PC-3 (cell line): ENCODE measurements at regions not wholly inside any gene's neighbourhood (a gene's known extent, or its start where the extent isn't known, plus 50 kb on each side); places are given as distances from the start of the nearest gene placed in this dataset.

Experiments
- EZH2 ChIP-seq: fragments of 300-600 bp; sonication (generic); IDR thresholded peaks from one replicate; pipeline ENCODE4 v1.6.1; 2017; ENCODE audit warnings: antibody characterized with exemption, mild to moderate bottlenecking, low read length; ENCODE audit not compliant: unreplicated experiment
- EZH2phosphoT487 ChIP-seq: fragments of 300-600 bp; sonication (generic); IDR thresholded peaks from 2 replicates; pipeline ENCODE4 v1.6.1; 2018; ENCODE audit warnings: mild to moderate bottlenecking, antibody characterized with exemption, low read length, borderline replicate concordance
- TF ChIP-seq, protein P1 (sequence below): fragments of 300-600 bp; sonication (generic); conservative IDR thresholded peaks from 2 replicates; pipeline ENCODE4 v1.5.1; 2017; ENCODE audit warnings: antibody characterized with exemption, low read depth, mild to moderate bottlenecking, low read length

- TF ChIP-seq, protein P1, sequence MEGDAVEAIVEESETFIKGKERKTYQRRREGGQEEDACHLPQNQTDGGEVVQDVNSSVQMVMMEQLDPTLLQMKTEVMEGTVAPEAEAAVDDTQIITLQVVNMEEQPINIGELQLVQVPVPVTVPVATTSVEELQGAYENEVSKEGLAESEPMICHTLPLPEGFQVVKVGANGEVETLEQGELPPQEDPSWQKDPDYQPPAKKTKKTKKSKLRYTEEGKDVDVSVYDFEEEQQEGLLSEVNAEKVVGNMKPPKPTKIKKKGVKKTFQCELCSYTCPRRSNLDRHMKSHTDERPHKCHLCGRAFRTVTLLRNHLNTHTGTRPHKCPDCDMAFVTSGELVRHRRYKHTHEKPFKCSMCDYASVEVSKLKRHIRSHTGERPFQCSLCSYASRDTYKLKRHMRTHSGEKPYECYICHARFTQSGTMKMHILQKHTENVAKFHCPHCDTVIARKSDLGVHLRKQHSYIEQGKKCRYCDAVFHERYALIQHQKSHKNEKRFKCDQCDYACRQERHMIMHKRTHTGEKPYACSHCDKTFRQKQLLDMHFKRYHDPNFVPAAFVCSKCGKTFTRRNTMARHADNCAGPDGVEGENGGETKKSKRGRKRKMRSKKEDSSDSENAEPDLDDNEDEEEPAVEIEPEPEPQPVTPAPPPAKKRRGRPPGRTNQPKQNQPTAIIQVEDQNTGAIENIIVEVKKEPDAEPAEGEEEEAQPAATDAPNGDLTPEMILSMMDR = no peak
- TF ChIP-seq EZH2 = no peak
- no peak for TF ChIP-seq EZH2phosphoT487
Observed at GRCh38 chr2:142714600-142714999, 162.9 kb upstream of the KYNU start.
